OCI-LY1 (cell line): ENCODE measurements at regions not wholly inside any gene's neighbourhood (a gene's known extent, or its start where the extent isn't known, plus 50 kb on each side); places are given as distances from the start of the nearest gene placed in this dataset.

Source experiments
- EZH2 ChIP-seq: fragments of 200-600 bp; sonication (generic), shearing (Covaris generic); IDR thresholded peaks from 2 replicates; pipeline ENCODE4 v1.8.0; 2017; ENCODE audit warnings: borderline replicate concordance, mixed run types, mild to moderate bottlenecking, antibody characterized with exemption, low read length, moderate library complexity, mixed read lengths
- TF ChIP-seq, protein P1 (sequence below): fragments of 200-600 bp; sonication (generic), shearing (Covaris generic); IDR thresholded peaks from 2 replicates; pipeline ENCODE4 v1.5.1; 2017; ENCODE audit warnings: mild to moderate bottlenecking, antibody characterized with exemption, low read length, moderate library complexity, mixed read lengths

DNA sequence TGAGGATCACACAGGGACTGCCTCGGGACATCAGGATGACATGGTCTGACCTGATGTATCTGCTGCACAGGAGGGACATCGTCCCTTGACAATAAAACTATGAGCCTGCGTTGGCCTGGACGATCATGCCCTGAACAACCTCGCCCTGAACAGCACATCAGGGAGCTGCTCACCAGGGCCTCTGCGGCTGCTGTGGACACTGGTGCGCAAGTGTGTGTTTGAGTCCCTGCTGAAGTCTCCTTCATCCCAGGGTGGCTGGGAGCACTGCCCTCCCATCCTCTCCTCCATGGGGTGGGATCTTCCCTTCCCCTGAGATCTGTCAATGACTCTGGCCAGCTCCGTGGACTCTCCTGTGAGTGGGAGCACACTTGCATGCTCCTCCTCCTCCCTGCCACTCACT is 257.8 kb downstream of the RBFOX3 start:
- TF ChIP-seq, protein P1, sequence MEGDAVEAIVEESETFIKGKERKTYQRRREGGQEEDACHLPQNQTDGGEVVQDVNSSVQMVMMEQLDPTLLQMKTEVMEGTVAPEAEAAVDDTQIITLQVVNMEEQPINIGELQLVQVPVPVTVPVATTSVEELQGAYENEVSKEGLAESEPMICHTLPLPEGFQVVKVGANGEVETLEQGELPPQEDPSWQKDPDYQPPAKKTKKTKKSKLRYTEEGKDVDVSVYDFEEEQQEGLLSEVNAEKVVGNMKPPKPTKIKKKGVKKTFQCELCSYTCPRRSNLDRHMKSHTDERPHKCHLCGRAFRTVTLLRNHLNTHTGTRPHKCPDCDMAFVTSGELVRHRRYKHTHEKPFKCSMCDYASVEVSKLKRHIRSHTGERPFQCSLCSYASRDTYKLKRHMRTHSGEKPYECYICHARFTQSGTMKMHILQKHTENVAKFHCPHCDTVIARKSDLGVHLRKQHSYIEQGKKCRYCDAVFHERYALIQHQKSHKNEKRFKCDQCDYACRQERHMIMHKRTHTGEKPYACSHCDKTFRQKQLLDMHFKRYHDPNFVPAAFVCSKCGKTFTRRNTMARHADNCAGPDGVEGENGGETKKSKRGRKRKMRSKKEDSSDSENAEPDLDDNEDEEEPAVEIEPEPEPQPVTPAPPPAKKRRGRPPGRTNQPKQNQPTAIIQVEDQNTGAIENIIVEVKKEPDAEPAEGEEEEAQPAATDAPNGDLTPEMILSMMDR: no peak
- TF ChIP-seq EZH2: no peak
